KMS-11 (cell line): ENCODE measurements at regions not wholly inside any gene's neighbourhood (a gene's known extent, or its start where the extent isn't known, plus 50 kb on each side); places are given as distances from the start of the nearest gene placed in this dataset.

Experiments used
- H2AFZ ChIP-seq: fragments of 200-600 bp; sonication (generic); 2 replicates; pipeline ENCODE4 v1.6.1; 2016; ENCODE audit warnings: antibody characterized with exemption, mixed run types, low read depth
- H3K27ac ChIP-seq: fragments of 200-600 bp; sonication (generic); 2 replicates; pipeline ENCODE4 v1.6.1; 2016; ENCODE audit warnings: mild to moderate bottlenecking, mixed run types
- H3K27me3 ChIP-seq: fragments of 200-600 bp; sonication (generic); 2 replicates; pipeline ENCODE4 v1.6.1; 2017; ENCODE audit warnings: mild to moderate bottlenecking, low read depth, mixed run types, moderate library complexity; ENCODE audit not compliant: insufficient read depth
- H3K36me3 ChIP-seq: fragments of 200-600 bp; sonication (generic); 2 replicates; pipeline ENCODE4 v1.6.1; 2017; ENCODE audit warnings: mild to moderate bottlenecking, mixed run types; ENCODE audit not compliant: insufficient read depth
- H3K4me1 ChIP-seq: fragments of 200-600 bp; sonication (generic); 2 replicates; pipeline ENCODE4 v1.6.1; 2016; ENCODE audit warnings: mild to moderate bottlenecking, low read depth, mixed run types; ENCODE audit not compliant: poor library complexity, severe bottlenecking
- H3K4me2 ChIP-seq: fragments of 200-600 bp; sonication (generic); 2 replicates; pipeline ENCODE4 v1.7.0; 2016; ENCODE audit warnings: mild to moderate bottlenecking, mixed run types
- H3K4me3 ChIP-seq: fragments of 200-600 bp; sonication (generic); IDR thresholded peaks from 2 replicates; pipeline ENCODE4 v1.6.1; 2017; ENCODE audit warnings: low read depth, low read length, mixed read lengths; ENCODE audit not compliant: insufficient read depth
- H3K79me2 ChIP-seq: fragments of 200-600 bp; sonication (generic); 2 replicates; pipeline ENCODE4 v1.6.1; 2016; ENCODE audit warnings: low read depth, mixed run types; ENCODE audit not compliant: insufficient read depth
- H3K9ac ChIP-seq: fragments of 200-600 bp; sonication (generic); 2 replicates; pipeline ENCODE4 v1.6.1; 2016; ENCODE audit warnings: mild to moderate bottlenecking, mixed run types
- H4K20me1 ChIP-seq: fragments of 200-600 bp; sonication (generic); 2 replicates; pipeline ENCODE4 v1.6.1; 2016; ENCODE audit warnings: mild to moderate bottlenecking, mixed run types; ENCODE audit not compliant: insufficient read depth
- CTCF ChIP-seq: fragments of 200-600 bp; sonication (generic); conservative IDR thresholded peaks from 2 replicates; pipeline ENCODE4 v1.6.1; 2017; ENCODE audit warnings: low read depth, mild to moderate bottlenecking, antibody characterized with exemption, low read length, moderate library complexity, mixed read lengths

GRCh38 chr5:135720191-135720590 lies 114.3 kb upstream of the SLC25A48 start:
- Histone ChIP-seq H3K36me3 (no peaks in the 10 kb centered on the region), H3K4me2 (no peak overlapping the region), H3K79me2 (no peaks in the 10 kb centered on the region), H3K27ac (no peak overlapping the region), H3K4me3 (no peak overlapping the region), H3K4me1 (no peaks in the 10 kb centered on the region), H3K9ac (no peak overlapping the region), H2AFZ (no peak overlapping the region), H3K27me3 (no peaks in the 10 kb centered on the region), H4K20me1 (no peaks in the 10 kb centered on the region)
- TF ChIP-seq CTCF = no peak

GRCh38 chr5:135719428-135720063 lies 114.9 kb upstream of the SLC25A48 start:
- Histone ChIP-seq H3K4me1 (no peaks in the 10 kb centered on the region), H3K9ac (no peak overlapping the region), H4K20me1 (no peaks in the 10 kb centered on the region)

GRCh38 chr5:135718651-135719050 lies 115.8 kb upstream of the SLC25A48 start:
- no peaks in the 10 kb centered on the region for H3K4me1 ChIP-seq
- no peaks in the 10 kb centered on the region for H4K20me1 ChIP-seq
- H3K4me2 ChIP-seq = no peak overlapping the region
- H2AFZ ChIP-seq = no peak overlapping the region
- no peak overlapping the region for H3K27ac ChIP-seq
- no peaks in the 10 kb centered on the region for H3K36me3 ChIP-seq
- H3K4me3 ChIP-seq = no peak overlapping the region
- H3K9ac ChIP-seq = no peak overlapping the region
- H3K79me2 ChIP-seq = no peaks in the 10 kb centered on the region
- TF ChIP-seq CTCF = no peak
- no peaks in the 10 kb centered on the region for H3K27me3 ChIP-seq

More at GRCh38 chr5:135719428-135720063, 114.9 kb upstream of the SLC25A48 start:
- Histone ChIP-seq H3K36me3 (no peaks in the 10 kb centered on the region), H3K4me3 (no peak overlapping the region), H2AFZ (no peak overlapping the region), H3K79me2 (no peaks in the 10 kb centered on the region), H3K4me2 (no peak overlapping the region), H3K27ac (no peak overlapping the region), H3K27me3 (no peaks in the 10 kb centered on the region)
- no peak for TF ChIP-seq CTCF

- H3K36me3 ChIP-seq = no peaks in the 10 kb centered on the region
- no peak overlapping the region for H3K9ac ChIP-seq
- H3K4me1 ChIP-seq = no peaks in the 10 kb centered on the region
- TF ChIP-seq CTCF = no peak
- no peak overlapping the region for H2AFZ ChIP-seq
- H3K79me2 ChIP-seq = no peaks in the 10 kb centered on the region
- H3K27me3 ChIP-seq = no peaks in the 10 kb centered on the region
- H3K27ac ChIP-seq = no peak overlapping the region
- H4K20me1 ChIP-seq = no peaks in the 10 kb centered on the region
- H3K4me3 ChIP-seq = no peak overlapping the region
- H3K4me2 ChIP-seq = no peak overlapping the region
Measured at GRCh38 chr5:135718151-135718550, 116.3 kb upstream of the SLC25A48 start.
